ENCODE measurements at regions not wholly inside any gene's neighbourhood (a gene's known extent, or its start where the extent isn't known, plus 50 kb on each side); places are given as distances from the start of the nearest gene placed in this dataset.

- no peaks in the 10 kb centered on the region for H3K9me3 ChIP-seq
- H3K4me3 ChIP-seq = no peak overlapping the region
- no peaks in the 10 kb centered on the region for H3K27me3 ChIP-seq
- intact Hi-C loops (cut with DNase I; ENCODE audit: low total_unique reads) = no loop called here
- no peak for DNase-seq
- H3K36me3 ChIP-seq = no peaks in the 10 kb centered on the region
- TF ChIP-seq POLR2AphosphoS5 (IDR thresholded peaks at IDR 0.05) (no peak), CTCF (IDR thresholded peaks at IDR 0.05) (no peak), POLR2A (IDR thresholded peaks at IDR 0.05) (no peak), EP300 (IDR thresholded peaks at IDR 0.05; ENCODE audit: low read depth) (no peak)
- no peaks in the 10 kb centered on the region for H3K4me1 ChIP-seq
- 75 to 80% methylated on average over 2 to 3 of the region's 3 CpGs for WGBS, 2 donors (ENCODE audit: low coverage in 1 of 2)
- no peak overlapping the region for H3K27ac ChIP-seq
- in situ Hi-C loops (cut with MboI; ENCODE audit: low pct_ligation_motif_present in 1 of 4, low pct_unique_long_range_greater_than_20kb in 1 of 4, low sequenced_read_pairs in 3 of 4) = no loop called here
Measured at GRCh38 chr2:220717283-220717682, 854.8 kb downstream of the EPHA4 start.

GRCh38 chr2:220736778-220737177, 835.3 kb downstream of the EPHA4 start:
- no peak overlapping the region for H3K4me3 ChIP-seq
- no peaks in the 10 kb centered on the region for H3K4me1 ChIP-seq
- no peak for TF ChIP-seq POLR2AphosphoS5 (IDR thresholded peaks at IDR 0.05)
- TF ChIP-seq CTCF (IDR thresholded peaks at IDR 0.05) = no peak
- no peak for TF ChIP-seq POLR2A (IDR thresholded peaks at IDR 0.05)
- TF ChIP-seq EP300 (IDR thresholded peaks at IDR 0.05; ENCODE audit: low read depth) = no peak
- H3K27me3 ChIP-seq = no peaks in the 10 kb centered on the region
- no peak for DNase-seq
- 46 to 59% methylated on average over 4 of the region's 4 CpGs for WGBS, 2 donors (ENCODE audit: low coverage in 1 of 2)
- intact Hi-C loops (cut with DNase I; ENCODE audit: low total_unique reads) = no loop called here
- peaks cover 0 to 6% of the 10 kb centered on the region in 2 donors for H3K9me3 ChIP-seq
- H3K27ac ChIP-seq = no peak overlapping the region
- no peaks in the 10 kb centered on the region for H3K36me3 ChIP-seq
- in situ Hi-C loops (cut with MboI; ENCODE audit: low pct_ligation_motif_present in 1 of 4, low pct_unique_long_range_greater_than_20kb in 1 of 4, low sequenced_read_pairs in 3 of 4) = no loop called here

GRCh38 chr2:220743203-220743602, 828.9 kb downstream of the EPHA4 start:
- Histone ChIP-seq H3K4me1 (no peaks in the 10 kb centered on the region), H3K4me3 (no peak overlapping the region)
- DNase-seq = no peak

GRCh38 chr2:220744861-220745260, 827.2 kb downstream of the EPHA4 start:
- DNase-seq = no peak
- intact Hi-C loops (cut with DNase I; ENCODE audit: low total_unique reads) (no loop called here), in situ Hi-C loops (cut with MboI; ENCODE audit: low pct_ligation_motif_present in 1 of 4, low pct_unique_long_range_greater_than_20kb in 1 of 4, low sequenced_read_pairs in 3 of 4) (no loop called here)
- H3K27me3 ChIP-seq = no peaks in the 10 kb centered on the region
- H3K27ac ChIP-seq = no peak overlapping the region
- H3K4me1 ChIP-seq = no peaks in the 10 kb centered on the region
- H3K36me3 ChIP-seq = no peaks in the 10 kb centered on the region
- WGBS, 2 donors (ENCODE audit: low coverage in 1 of 2) = 56 to 60% methylated on average over 2 of the region's 2 CpGs
- H3K4me3 ChIP-seq = no peak overlapping the region
- H3K9me3 ChIP-seq = no peaks in the 10 kb centered on the region
- no peak for TF ChIP-seq EP300 (IDR thresholded peaks at IDR 0.05; ENCODE audit: low read depth)
- no peak for TF ChIP-seq POLR2AphosphoS5 (IDR thresholded peaks at IDR 0.05)
- TF ChIP-seq POLR2A (IDR thresholded peaks at IDR 0.05) = no peak
- TF ChIP-seq CTCF (IDR thresholded peaks at IDR 0.05) = no peak

More at GRCh38 chr2:220743203-220743602, 828.9 kb downstream of the EPHA4 start:
- H3K9me3 ChIP-seq = peaks cover 0 to 6% of the 10 kb centered on the region in 2 donors
- in situ Hi-C loops (cut with MboI; ENCODE audit: low pct_ligation_motif_present in 1 of 4, low pct_unique_long_range_greater_than_20kb in 1 of 4, low sequenced_read_pairs in 3 of 4) (no loop called here), intact Hi-C loops (cut with DNase I; ENCODE audit: low total_unique reads) (no loop called here)
- no peaks in the 10 kb centered on the region for H3K27me3 ChIP-seq
- TF ChIP-seq EP300 (IDR thresholded peaks at IDR 0.05; ENCODE audit: low read depth) = no peak
- TF ChIP-seq POLR2AphosphoS5 (IDR thresholded peaks at IDR 0.05) = no peak
- no peak for TF ChIP-seq CTCF (IDR thresholded peaks at IDR 0.05)
- no peak for TF ChIP-seq POLR2A (IDR thresholded peaks at IDR 0.05)
- H3K36me3 ChIP-seq = no peaks in the 10 kb centered on the region
- WGBS, 2 donors (ENCODE audit: low coverage in 1 of 2) = 73 to 86% methylated on average over 2 of the region's 2 CpGs
- no peak overlapping the region for H3K27ac ChIP-seq

Measured in transverse colon (tissue), 4 donors.